IMR-90 (cell line): ENCODE measurements at regions not wholly inside any gene's neighbourhood (a gene's known extent, or its start where the extent isn't known, plus 50 kb on each side); places are given as distances from the start of the nearest gene placed in this dataset.

Experiments
- BHLHE40 ChIP-seq: fragments of 150-350 bp; IDR thresholded peaks from 2 replicates; pipeline ENCODE4 v1.6.1; 2016; ENCODE audit warnings: mild to moderate bottlenecking, low read depth, low read length
- CEBPB ChIP-seq: IDR thresholded peaks from 2 replicates; pipeline ENCODE4 v1.6.1; 2012; ENCODE audit warnings: low read depth, low read length, improper control_type of control experiment
- CHD1 ChIP-seq: IDR thresholded peaks from 2 replicates; pipeline ENCODE4 v1.6.1; 2012; ENCODE audit warnings: low read depth, low read length, improper control_type of control experiment
- MAZ ChIP-seq: IDR thresholded peaks from 2 replicates; pipeline ENCODE4 v1.6.1; 2012; ENCODE audit warnings: low read depth, mild to moderate bottlenecking, low read length, improper control_type of control experiment, moderate library complexity, borderline replicate concordance
- POLR2A ChIP-seq: IDR thresholded peaks from 2 replicates; pipeline ENCODE4 v1.6.1; 2012; ENCODE audit warnings: mild to moderate bottlenecking, low read depth, low read length
- RAD21 ChIP-seq: IDR thresholded peaks from 2 replicates; pipeline ENCODE4 v1.6.1; 2012; ENCODE audit warnings: low read length, improper control_type of control experiment
- RFX5 ChIP-seq: IDR thresholded peaks from 2 replicates; pipeline ENCODE4 v1.8.0; 2012; ENCODE audit warnings: low read depth, mild to moderate bottlenecking, low read length, moderate library complexity
- SMC3 ChIP-seq: fragments of 150-350 bp; IDR thresholded peaks from 2 replicates; pipeline ENCODE4 v1.6.1; 2016; ENCODE audit warnings: low read depth, mild to moderate bottlenecking, antibody characterized with exemption, low read length, moderate library complexity
- USF2 ChIP-seq: fragments of 150-350 bp; IDR thresholded peaks from 2 replicates; pipeline ENCODE4 v1.6.1; 2017; ENCODE audit warnings: mild to moderate bottlenecking, antibody characterized with exemption, low read length, low read depth
- TF ChIP-seq, protein P1 (sequence below): conservative IDR thresholded peaks from 2 replicates; pipeline ENCODE4 v1.5.1; 2012; ENCODE audit warnings: mild to moderate bottlenecking, low read depth, low read length, improper control_type of control experiment

DNA sequence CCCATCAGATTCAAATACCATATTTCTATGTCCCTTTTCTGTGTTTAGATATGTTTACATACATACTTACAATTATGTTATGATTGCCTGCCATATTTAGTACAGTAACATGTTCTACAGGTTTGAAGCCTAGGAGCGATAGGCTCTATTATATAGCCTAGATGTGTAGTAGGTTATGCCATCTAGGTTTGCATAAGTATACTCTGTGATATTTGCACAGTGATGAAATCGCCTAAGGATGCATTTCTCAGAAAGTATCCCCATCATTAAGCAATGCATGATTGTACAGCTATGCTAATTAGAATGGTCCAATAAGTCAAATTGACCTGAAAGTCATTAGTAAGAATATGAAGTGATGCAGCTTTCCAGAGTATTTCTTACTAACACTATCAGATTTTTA is 1171.7 kb upstream of the LRRTM3 start:
- TF ChIP-seq, protein P1, sequence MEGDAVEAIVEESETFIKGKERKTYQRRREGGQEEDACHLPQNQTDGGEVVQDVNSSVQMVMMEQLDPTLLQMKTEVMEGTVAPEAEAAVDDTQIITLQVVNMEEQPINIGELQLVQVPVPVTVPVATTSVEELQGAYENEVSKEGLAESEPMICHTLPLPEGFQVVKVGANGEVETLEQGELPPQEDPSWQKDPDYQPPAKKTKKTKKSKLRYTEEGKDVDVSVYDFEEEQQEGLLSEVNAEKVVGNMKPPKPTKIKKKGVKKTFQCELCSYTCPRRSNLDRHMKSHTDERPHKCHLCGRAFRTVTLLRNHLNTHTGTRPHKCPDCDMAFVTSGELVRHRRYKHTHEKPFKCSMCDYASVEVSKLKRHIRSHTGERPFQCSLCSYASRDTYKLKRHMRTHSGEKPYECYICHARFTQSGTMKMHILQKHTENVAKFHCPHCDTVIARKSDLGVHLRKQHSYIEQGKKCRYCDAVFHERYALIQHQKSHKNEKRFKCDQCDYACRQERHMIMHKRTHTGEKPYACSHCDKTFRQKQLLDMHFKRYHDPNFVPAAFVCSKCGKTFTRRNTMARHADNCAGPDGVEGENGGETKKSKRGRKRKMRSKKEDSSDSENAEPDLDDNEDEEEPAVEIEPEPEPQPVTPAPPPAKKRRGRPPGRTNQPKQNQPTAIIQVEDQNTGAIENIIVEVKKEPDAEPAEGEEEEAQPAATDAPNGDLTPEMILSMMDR, result no peak
- TF ChIP-seq USF2 (no peak), MAZ (no peak), BHLHE40 (no peak), POLR2A (no peak), RFX5 (no peak), CHD1 (no peak), SMC3 (no peak), CEBPB (no peak), RAD21 (no peak)
